H1 (cell line): ENCODE measurements at regions not wholly inside any gene's neighbourhood (a gene's known extent, or its start where the extent isn't known, plus 50 kb on each side); places are given as distances from the start of the nearest gene placed in this dataset.

ENCODE experiments used
- CTCF ChIP-seq, 3 experiments: IDR thresholded peaks; 1 replicate in 2 of 3; 2 replicates in 1 of 3; pipeline versions ENCODE4 v1.5.1 to v1.6.1; 2011; ENCODE audit warnings: low read length in 3 of 3, mild to moderate bottlenecking in 3 of 3, inconsistent platforms in 2 of 3, low read depth in 1 of 3, moderate library complexity in 1 of 3; ENCODE audit not compliant: insufficient read depth in 1 of 3; ENCODE audit errors: control extremely low read depth in 1 of 3
- POLR2AphosphoS5 ChIP-seq: IDR thresholded peaks from 2 replicates; pipeline ENCODE4 v1.6.1; 2011; ENCODE audit warnings: low read depth, low read length

GRCh38 chr10:10960534-10960933 is 57.1 kb upstream of the CELF2 start:
- TF ChIP-seq CTCF (IDR thresholded peaks at IDR 0.05; ENCODE audit: control extremely low read depth in 1 of 3, insufficient read depth in 1 of 3, low read depth in 1 of 3, low read length in 3 of 3) (no peak), POLR2AphosphoS5 (no peak)
